HUES48 (cell line): ENCODE measurements at regions not wholly inside any gene's neighbourhood (a gene's known extent, or its start where the extent isn't known, plus 50 kb on each side); places are given as distances from the start of the nearest gene placed in this dataset.
"Not testable (repeated sequence)": the region's sequence is repeated elsewhere in the genome, so short reads cannot be mapped to it uniquely, and the experiment has no call there.

Experiments used
- H3K27ac ChIP-seq: one replicate; pipeline ENCODE4 v1.7.0; 2013; ENCODE audit warnings: low read depth, low read length, inconsistent platforms
- H3K27me3 ChIP-seq: 2 replicates; pipeline ENCODE4 v1.6.1; 2013; ENCODE audit warnings: mild to moderate bottlenecking, low read length; ENCODE audit not compliant: control insufficient read depth, insufficient read depth
- H3K36me3 ChIP-seq: 2 replicates; pipeline ENCODE4 v1.6.1; 2013; ENCODE audit warnings: low read length; ENCODE audit not compliant: control insufficient read depth, insufficient read depth
- H3K4me1 ChIP-seq: 2 replicates; pipeline ENCODE4 v1.6.1; 2013; ENCODE audit warnings: mild to moderate bottlenecking, low read length; ENCODE audit not compliant: control insufficient read depth, insufficient read depth
- H3K4me3 ChIP-seq: 2 replicates; pipeline ENCODE4 v1.5.1; 2013; ENCODE audit warnings: mild to moderate bottlenecking, low read depth, low read length
- H3K9ac ChIP-seq: 2 replicates; pipeline ENCODE4 v1.6.1; 2013; ENCODE audit warnings: mild to moderate bottlenecking, low read depth, low read length, moderate library complexity
- H3K9me3 ChIP-seq: 2 replicates; pipeline ENCODE4 v1.6.1; 2013; ENCODE audit warnings: low read length; ENCODE audit not compliant: control insufficient read depth, insufficient read depth

DNA sequence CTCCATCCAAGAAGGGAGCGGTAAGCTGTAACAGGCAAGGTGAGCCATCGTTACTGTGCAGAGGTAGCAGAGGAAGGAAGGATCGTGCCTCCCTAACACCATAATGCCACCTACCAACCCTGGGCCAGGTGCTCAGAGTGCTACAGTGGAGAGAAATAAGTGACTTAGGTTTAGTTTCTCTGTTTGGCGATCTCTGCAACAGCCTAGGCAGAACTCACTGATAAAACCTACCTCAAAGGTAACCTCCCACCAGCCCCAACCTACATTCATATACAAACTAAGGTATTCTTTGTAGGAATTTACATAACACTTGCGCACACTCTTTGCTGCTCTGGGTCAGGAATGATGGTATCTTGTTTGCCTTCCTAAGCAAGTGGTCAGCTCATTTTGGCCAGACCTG lies 93.4 kb upstream of the TMEM132D start:
- H3K27ac ChIP-seq: peak overlapping the region; percentile 74

DNA sequence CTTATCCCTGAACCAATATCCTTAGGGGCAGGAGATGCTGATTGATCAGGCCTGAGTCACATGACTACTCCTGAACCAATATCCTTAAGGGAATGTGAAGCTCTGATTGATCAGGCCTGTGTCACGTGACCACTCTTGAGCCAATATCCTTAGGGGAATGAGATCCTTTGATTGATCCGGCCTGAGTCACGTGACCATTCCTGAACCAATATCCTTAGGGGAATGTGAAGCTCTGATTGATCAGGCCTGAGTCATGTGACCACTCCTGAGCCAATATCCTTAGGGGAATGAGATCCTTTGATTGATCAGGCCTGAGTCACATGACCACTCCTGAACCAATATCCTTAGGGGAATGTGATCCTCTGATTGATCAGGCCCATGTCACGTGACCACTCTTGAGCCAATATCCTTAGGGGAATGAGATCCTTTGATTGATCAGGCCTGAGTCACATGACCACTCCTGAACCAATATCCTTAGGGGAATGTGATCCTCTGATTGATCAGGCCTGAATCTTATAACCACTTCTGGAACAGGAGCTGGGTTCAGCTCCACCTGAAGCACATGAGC lies 100.6 kb upstream of the TMEM132D start:
- H3K27ac ChIP-seq, H3K4me1 ChIP-seq, H3K4me3 ChIP-seq, H3K9ac ChIP-seq, H3K9me3 ChIP-seq, H3K36me3 ChIP-seq: not testable (repeated sequence)
- H3K27me3 ChIP-seq: peaks cover 28% of the 10 kb centered on the region

More for the DNA sequence above, 93.4 kb upstream of the TMEM132D start:
- peak overlapping the region; percentile 4; the same call in 1 of the 2 replicates for H3K9ac ChIP-seq
- peak overlapping the region; percentile 50 for H3K4me3 ChIP-seq
- no peaks in the 10 kb centered on the region; the same call in 1 of the 2 replicates for H3K9me3 ChIP-seq
- H3K36me3 ChIP-seq: no peaks in the 10 kb centered on the region
- peaks cover 17% of the 10 kb centered on the region; the same call in 1 of the 2 replicates for H3K27me3 ChIP-seq
- peaks cover 28% of the 10 kb centered on the region for H3K4me1 ChIP-seq

DNA sequence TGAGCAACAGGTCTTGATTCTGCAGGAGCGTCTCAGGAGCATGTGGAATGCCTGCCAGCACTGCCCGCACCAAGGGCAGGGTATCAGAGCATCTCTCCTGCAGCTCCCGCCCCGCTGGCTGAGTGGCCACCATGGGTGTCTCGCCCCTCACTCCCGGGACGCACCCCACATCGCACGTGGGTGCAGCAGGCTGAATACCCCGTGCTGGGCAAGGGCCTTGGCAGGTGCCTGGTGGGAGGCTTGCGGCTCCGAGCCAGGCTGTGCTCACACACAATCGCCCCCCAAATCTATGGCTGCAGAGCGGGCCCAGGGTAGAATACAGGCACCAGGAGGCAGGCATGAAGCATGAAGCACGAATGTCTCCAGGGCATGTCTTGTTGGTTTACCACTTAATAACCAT lies 103.9 kb upstream of the TMEM132D start:
- H3K27ac ChIP-seq: no peak overlapping the region
- no peak overlapping the region for H3K9ac ChIP-seq
- peaks cover 29% of the 10 kb centered on the region for H3K27me3 ChIP-seq
- peaks cover 2% of the 10 kb centered on the region; the same call in 1 of the 2 replicates for H3K9me3 ChIP-seq
- H3K4me1 ChIP-seq: peaks cover 4% of the 10 kb centered on the region
- no peak overlapping the region for H3K4me3 ChIP-seq
- no peaks in the 10 kb centered on the region for H3K36me3 ChIP-seq

DNA sequence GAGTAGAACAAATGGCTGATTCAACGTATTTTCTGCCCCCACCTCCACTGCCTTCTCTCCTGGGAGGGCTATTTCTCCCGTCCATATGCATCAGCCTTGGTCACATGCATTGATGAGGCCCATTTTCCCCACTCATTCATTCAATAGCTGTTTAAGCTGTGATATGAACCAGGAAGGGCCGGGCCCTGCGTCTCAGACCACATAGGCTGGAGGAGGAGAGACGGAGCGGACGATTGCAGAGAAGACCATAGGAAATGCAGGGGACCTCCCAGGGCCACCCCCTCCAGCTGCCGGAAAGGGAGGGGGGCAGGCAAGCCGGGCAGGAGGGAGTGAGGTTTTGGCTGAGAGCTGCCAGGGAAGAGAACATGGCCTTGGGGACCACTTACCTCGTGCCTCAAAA lies 104.4 kb upstream of the TMEM132D start:
- Histone ChIP-seq H3K4me1 (peaks cover 4% of the 10 kb centered on the region), H3K36me3 (no peaks in the 10 kb centered on the region), H3K9ac (no peak overlapping the region), H3K27me3 (peaks cover 33% of the 10 kb centered on the region), H3K9me3 (peaks cover 2% of the 10 kb centered on the region; the same call in 1 of the 2 replicates), H3K4me3 (no peak overlapping the region), H3K27ac (no peak overlapping the region)

DNA sequence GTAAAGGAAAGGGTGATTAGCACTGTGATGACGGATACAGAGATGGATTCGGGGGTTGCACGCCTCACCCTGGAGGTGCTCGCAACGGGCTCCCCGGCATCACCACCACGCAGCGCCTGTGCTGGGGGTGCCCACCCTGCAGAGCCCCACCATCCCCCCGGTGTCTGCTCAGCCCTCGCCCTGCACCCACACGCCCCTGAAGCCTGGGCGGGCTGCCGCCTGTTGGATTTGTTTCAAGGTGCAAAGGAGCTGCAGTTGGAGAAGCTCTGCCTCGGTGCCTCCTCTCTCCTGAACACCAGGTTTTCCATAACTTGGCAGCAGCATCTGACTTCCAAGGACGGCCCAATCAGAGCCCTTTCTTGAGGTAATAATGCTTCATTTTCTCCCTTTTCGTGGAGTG lies 106.1 kb upstream of the TMEM132D start:
- H3K36me3 ChIP-seq: no peaks in the 10 kb centered on the region
- H3K4me3 ChIP-seq: no peak overlapping the region
- H3K27me3 ChIP-seq: peaks cover 46% of the 10 kb centered on the region
- H3K9ac ChIP-seq: no peak overlapping the region
- no peak overlapping the region for H3K27ac ChIP-seq
- H3K9me3 ChIP-seq: no peaks in the 10 kb centered on the region
- H3K4me1 ChIP-seq: peaks cover 10% of the 10 kb centered on the region

DNA sequence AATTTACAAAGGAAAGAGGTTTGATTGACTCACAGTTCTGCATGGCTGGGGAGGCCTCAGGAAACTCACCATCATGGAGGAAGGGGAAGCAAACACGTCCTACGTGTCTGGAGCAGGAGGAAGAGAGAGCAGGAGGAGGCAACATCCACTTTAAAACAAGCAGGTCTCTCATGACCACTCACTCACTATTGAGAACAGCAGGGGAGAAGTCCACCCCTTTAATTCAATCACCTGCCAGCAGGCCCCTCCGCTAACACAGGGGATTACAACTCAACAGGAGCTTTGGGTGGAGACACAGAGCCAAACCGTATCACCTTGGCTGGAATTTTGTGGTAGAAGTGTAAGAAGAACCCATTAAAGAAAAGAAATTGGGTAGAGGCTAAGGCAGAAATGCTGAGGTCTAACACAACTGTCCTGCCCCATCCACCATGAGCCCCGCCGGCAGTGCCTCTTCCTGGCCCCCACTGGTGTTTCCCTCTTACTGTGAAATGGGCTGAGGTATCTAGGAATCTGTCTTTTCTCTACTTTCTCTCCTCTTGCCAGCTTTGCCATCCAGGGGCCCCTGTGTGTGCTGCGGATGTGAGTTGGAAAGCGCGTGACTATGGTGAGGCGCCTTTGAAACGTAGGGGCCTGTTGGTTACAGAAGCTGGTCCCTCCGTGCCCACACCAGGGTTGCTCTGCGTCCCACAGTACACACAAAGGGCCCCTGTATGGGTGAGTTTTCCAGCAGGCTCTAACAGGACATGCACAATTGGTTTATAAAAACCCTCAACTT lies 108.0 kb upstream of the TMEM132D start:
- Histone ChIP-seq H3K27ac (no peak overlapping the region), H3K9me3 (no peaks in the 10 kb centered on the region), H3K9ac (no peak overlapping the region), H3K36me3 (no peaks in the 10 kb centered on the region), H3K4me3 (no peak overlapping the region), H3K4me1 (peaks cover 10% of the 10 kb centered on the region), H3K27me3 (peaks cover 52% of the 10 kb centered on the region)

DNA sequence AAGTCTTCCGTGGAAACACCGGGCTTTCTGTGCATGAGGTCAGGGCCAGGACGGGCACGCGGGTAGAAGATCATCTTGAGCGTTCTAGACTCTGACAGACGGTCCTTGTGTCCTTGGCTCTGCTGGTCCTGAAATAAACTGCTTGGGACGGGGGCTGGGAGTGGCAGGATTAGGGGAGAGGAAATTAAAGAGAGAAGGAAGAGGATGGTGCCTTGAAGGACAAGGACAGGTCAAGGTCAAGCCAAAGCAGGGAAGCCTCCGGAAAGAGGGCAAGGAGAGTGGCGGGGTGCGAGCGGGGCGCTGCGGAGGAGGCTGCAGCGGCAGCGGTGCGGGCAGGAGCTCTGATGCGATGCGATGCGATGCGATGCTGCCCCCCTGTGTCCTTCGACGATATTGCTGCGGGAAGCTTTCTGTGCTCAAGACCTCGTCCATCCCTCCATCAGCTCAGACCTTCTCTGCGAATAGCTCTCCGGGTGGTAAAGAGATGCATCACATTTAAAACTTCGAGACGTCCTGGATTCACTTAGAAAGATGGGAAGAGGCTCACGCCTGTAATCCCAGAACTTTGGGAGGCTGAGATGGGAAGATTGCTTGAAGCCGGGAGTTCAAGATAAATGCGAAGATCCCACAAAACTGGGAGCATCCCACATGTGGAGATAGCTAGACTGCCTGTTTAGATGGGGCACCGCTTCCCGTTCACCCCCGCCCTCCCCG lies 110.1 kb upstream of the TMEM132D start:
- Histone ChIP-seq H3K36me3 (no peaks in the 10 kb centered on the region), H3K4me1 (peaks cover 10% of the 10 kb centered on the region), H3K27me3 (peaks cover 42% of the 10 kb centered on the region), H3K27ac (no peak overlapping the region), H3K9me3 (no peaks in the 10 kb centered on the region), H3K9ac (no peak overlapping the region), H3K4me3 (0 out of 2 replicates have a peak overlapping the region, but pooled peaks have one; percentile 21)

DNA sequence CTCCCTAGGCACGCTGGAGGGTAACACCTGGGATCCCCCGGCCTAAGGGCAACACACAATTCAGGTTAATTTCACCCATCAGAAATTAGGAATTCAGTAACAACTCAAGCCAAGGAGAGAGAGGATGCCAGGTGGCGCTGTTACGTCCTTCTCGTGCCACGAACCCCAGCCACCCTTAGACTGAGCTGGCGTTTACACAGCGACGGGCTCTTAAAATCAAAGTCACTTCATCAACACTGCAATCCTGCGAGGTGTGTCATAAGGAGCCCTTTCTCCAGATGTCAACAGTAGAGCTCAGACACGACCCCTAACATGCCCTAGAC lies 110.6 kb upstream of the TMEM132D start:
- Histone ChIP-seq H3K9ac (no peak overlapping the region), H3K27me3 (peaks cover 40% of the 10 kb centered on the region), H3K36me3 (no peaks in the 10 kb centered on the region), H3K9me3 (no peaks in the 10 kb centered on the region), H3K4me3 (0 out of 2 replicates have a peak overlapping the region, but pooled peaks have one; percentile 21), H3K4me1 (peaks cover 10% of the 10 kb centered on the region), H3K27ac (no peak overlapping the region)

DNA sequence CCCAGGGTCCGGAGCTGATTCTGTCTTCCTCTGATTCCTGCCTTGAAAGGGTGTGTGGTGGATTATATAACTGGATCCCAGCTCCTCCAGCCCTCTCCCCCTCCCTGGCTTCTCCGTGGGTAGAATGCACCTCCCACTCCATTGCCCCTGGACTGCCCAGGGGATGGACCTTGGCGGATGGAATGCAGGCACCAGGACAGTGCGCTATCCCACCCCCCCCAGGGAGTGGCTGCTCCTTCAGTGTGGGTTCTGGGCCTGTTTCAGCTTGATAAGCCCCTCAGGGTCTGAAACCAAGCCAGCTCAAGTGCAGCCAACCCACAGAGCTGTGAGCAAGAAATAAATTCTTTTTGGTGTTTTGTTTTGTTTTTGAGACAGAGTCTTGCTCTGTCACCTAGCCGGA lies 112.4 kb upstream of the TMEM132D start:
- no peak overlapping the region for H3K4me3 ChIP-seq
- H3K36me3 ChIP-seq: no peaks in the 10 kb centered on the region

DNA sequence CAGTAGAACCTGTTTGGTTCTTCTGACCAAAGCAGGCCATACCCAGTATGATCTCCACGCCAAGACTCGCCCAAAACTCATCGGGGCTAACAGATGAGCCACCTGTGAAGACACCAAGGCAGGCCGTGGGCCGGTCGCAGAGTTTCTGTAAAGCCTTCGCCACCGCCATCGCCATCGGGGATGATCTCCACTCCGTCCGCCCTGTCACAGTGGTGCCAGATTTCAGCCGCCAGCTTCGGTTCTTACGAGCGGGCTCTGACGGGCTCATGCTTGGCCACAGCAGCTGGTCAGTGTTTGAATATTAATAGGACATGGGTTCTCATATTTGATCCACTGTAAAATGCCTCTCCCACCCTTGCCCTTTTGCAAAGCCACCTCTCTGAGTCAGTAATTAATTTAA lies 113.2 kb upstream of the TMEM132D start:
- Histone ChIP-seq H3K4me3 (no peak overlapping the region), H3K27me3 (peaks cover 37% of the 10 kb centered on the region), H3K4me1 (0 out of 2 replicates have a peak, but pooled peaks cover 6% of the 10 kb centered on the region), H3K9me3 (no peaks in the 10 kb centered on the region), H3K36me3 (no peaks in the 10 kb centered on the region), H3K9ac (no peak overlapping the region), H3K27ac (no peak overlapping the region)

More for the DNA sequence above, 112.4 kb upstream of the TMEM132D start:
- Histone ChIP-seq H3K9me3 (no peaks in the 10 kb centered on the region), H3K27ac (no peak overlapping the region), H3K27me3 (peaks cover 37% of the 10 kb centered on the region), H3K9ac (no peak overlapping the region), H3K4me1 (peaks cover 10% of the 10 kb centered on the region)
